Neural crest cell (in vitro differentiated cells): ENCODE measurements at regions not wholly inside any gene's neighbourhood (a gene's known extent, or its start where the extent isn't known, plus 50 kb on each side); places are given as distances from the start of the nearest gene placed in this dataset.

Experiments
- DNase-seq: peaks from one replicate; pipeline ENCODE4 v3.0.0; 2021; ENCODE audit warnings: low read depth, mixed read lengths, low spot score
- H3K27ac Mint-ChIP-seq: one replicate; pipeline ENCODE4 v1.8.0; 2021; ENCODE audit warnings: mild to moderate bottlenecking, mixed read lengths; ENCODE audit not compliant: unreplicated experiment
- H3K27me3 Mint-ChIP-seq: 2 replicates; pipeline ENCODE4 v1.8.0; 2021; ENCODE audit warnings: low read depth, mild to moderate bottlenecking, mixed read lengths
- H3K36me3 Mint-ChIP-seq: 2 replicates; pipeline ENCODE4 v1.8.0; 2021; ENCODE audit warnings: low read depth, mild to moderate bottlenecking, mixed read lengths
- H3K4me1 Mint-ChIP-seq: 2 replicates; pipeline ENCODE4 v1.8.0; 2021; ENCODE audit warnings: mixed read lengths
- H3K4me3 Mint-ChIP-seq: one replicate; pipeline ENCODE4 v1.8.0; 2021; ENCODE audit warnings: mild to moderate bottlenecking, mixed read lengths
- H3K9me3 Mint-ChIP-seq: 2 replicates; pipeline ENCODE4 v1.8.0; 2021; ENCODE audit warnings: mixed read lengths
- CTCF ChIP-seq: fragments of 200-600 bp; sonication (generic); conservative IDR thresholded peaks from 2 replicates; pipeline ENCODE4 v1.5.0; 2021; ENCODE audit warnings: antibody characterized with exemption, mild to moderate bottlenecking

DNA sequence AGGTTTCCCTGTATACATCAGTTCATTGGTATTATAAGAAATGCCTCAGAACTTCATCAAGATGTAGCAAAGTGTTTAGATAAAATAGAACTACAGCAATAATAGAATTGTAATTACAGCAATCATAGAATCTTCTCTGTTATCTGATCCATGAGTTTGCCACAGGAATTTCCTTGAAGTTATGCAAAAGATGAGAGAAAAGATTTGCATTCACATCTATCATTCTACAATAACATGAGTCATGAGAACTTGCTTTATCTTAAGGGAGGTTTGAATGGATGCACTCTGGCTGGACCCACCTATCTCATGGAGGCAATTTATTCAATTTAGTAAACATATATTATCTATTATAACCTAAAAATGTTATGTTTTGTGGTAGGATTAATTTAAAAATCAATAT lies 329.8 kb upstream of the EPHA7 start:
- H3K4me3 Mint-ChIP-seq: no peak overlapping the region
- H3K9me3 Mint-ChIP-seq: peaks cover 6% of the 10 kb centered on the region
- H3K36me3 Mint-ChIP-seq: peaks cover under 1% of the 10 kb centered on the region
- H3K27me3 Mint-ChIP-seq: no peaks in the 10 kb centered on the region
- no peak for TF ChIP-seq CTCF
- no peak overlapping the region for H3K27ac Mint-ChIP-seq
- H3K4me1 Mint-ChIP-seq: no peaks in the 10 kb centered on the region
- DNase-seq: no peak

DNA sequence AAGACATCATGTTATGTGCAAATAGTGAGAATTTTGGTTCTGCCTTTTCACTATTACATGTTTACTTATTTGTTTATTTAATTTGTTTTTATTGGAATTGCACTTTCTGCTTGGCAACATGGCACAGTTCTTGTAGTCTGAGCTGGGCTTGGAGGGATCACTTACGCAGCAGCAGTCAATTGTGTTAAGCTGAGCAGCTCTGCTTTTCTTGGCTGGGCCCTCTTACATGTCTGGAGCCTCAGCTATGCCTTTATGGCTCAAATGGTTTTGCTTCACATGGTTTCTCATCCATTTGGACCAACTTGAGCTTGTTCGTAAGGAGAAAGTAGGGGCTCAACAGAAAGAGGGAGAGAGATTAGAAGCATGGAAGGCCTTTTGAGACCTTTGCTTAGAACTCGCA lies 327.5 kb upstream of the EPHA7 start:
- Mint-ChIP-seq H3K36me3 (no peaks in the 10 kb centered on the region), H3K4me3 (no peak overlapping the region), H3K27me3 (no peaks in the 10 kb centered on the region), H3K4me1 (no peaks in the 10 kb centered on the region), H3K9me3 (peaks cover 5% of the 10 kb centered on the region), H3K27ac (no peak overlapping the region)
- no peak for DNase-seq
- no peak for TF ChIP-seq CTCF

- no peak for TF ChIP-seq CTCF
- Mint-ChIP-seq H3K36me3 (no peaks in the 10 kb centered on the region), H3K27me3 (no peaks in the 10 kb centered on the region), H3K9me3 (peaks cover 5% of the 10 kb centered on the region), H3K4me1 (no peaks in the 10 kb centered on the region), H3K27ac (no peak overlapping the region), H3K4me3 (no peak overlapping the region)
- DNase-seq: no peak
Measured at GRCh38 chr6:93745306-93745705, 325.9 kb upstream of the EPHA7 start.

DNA sequence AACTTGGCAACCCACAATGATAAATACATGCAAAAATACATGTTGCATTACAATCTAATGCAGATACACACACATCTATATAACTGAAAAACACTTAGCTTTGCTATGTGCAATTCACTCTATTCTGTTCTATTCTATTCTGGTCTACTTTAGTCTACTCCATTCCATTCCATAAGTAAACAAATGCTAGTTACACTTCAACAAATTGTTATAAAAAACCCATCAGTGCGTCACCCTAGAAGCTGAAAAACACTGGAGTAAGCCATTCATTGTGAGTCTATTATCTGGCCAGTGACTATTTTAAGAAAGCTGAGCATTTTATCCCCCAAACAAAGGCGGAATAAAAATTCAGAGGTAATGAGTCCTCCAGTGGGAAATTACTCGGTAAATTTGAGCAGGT lies 315.7 kb upstream of the EPHA7 start:
- H3K27ac Mint-ChIP-seq: no peak overlapping the region
- no peaks in the 10 kb centered on the region for H3K27me3 Mint-ChIP-seq
- peaks cover 2% of the 10 kb centered on the region for H3K9me3 Mint-ChIP-seq
- DNase-seq: no peak
- H3K4me3 Mint-ChIP-seq: no peak overlapping the region
- TF ChIP-seq CTCF: no peak
- peaks cover 3% of the 10 kb centered on the region for H3K4me1 Mint-ChIP-seq
- no peaks in the 10 kb centered on the region for H3K36me3 Mint-ChIP-seq

- Mint-ChIP-seq H3K4me3 (no peak overlapping the region), H3K9me3 (peaks cover 2% of the 10 kb centered on the region), H3K27me3 (no peaks in the 10 kb centered on the region), H3K4me1 (peaks cover 3% of the 10 kb centered on the region), H3K36me3 (no peaks in the 10 kb centered on the region), H3K27ac (no peak overlapping the region)
- DNase-seq: no peak
- TF ChIP-seq CTCF: no peak
Measured at GRCh38 chr6:93731306-93731705, 311.9 kb upstream of the EPHA7 start.

- no peaks in the 10 kb centered on the region for H3K4me1 Mint-ChIP-seq
Measured at GRCh38 chr6:93728150-93728549, 308.8 kb upstream of the EPHA7 start.

More at GRCh38 chr6:93728150-93728549, 308.8 kb upstream of the EPHA7 start:
- Mint-ChIP-seq H3K36me3 (no peaks in the 10 kb centered on the region), H3K4me3 (no peak overlapping the region), H3K27ac (no peak overlapping the region), H3K9me3 (no peaks in the 10 kb centered on the region), H3K27me3 (no peaks in the 10 kb centered on the region)
- no peak for DNase-seq
- TF ChIP-seq CTCF: no peak
